GM23338 (cell line): ENCODE measurements at regions not wholly inside any gene's neighbourhood (a gene's known extent, or its start where the extent isn't known, plus 50 kb on each side); places are given as distances from the start of the nearest gene placed in this dataset.

Experiments
- ATAC-seq: fragments of 200-7000 bp; cut with Tn5 transposase; 3 replicates; pipeline ENCODE4 v1.9.1; 2020
- DNase-seq: peaks from one replicate; pipeline ENCODE4 v3.0.0-alpha.2; 2015; ENCODE audit warnings: low spot score
- H2AFZ ChIP-seq: fragments of 200-600 bp; sonication (generic); 2 replicates; pipeline ENCODE4 v1.8.0; 2016; ENCODE audit warnings: antibody characterized with exemption, mild to moderate bottlenecking, moderate library complexity
- H3F3A ChIP-seq: fragments of 200-600 bp; sonication (generic); replicated peaks from 2 replicates; pipeline ENCODE4 v1.8.0; 2017; ENCODE audit warnings: antibody characterized with exemption, mixed run types, low read depth
- H3K27ac ChIP-seq: fragments of 200-600 bp; sonication (generic); 2 replicates; pipeline ENCODE4 v1.6.1; 2016; ENCODE audit warnings: low read depth
- H3K27me3 ChIP-seq: fragments of 200-600 bp; sonication (generic); 2 replicates; pipeline ENCODE4 v1.8.0; 2016; ENCODE audit warnings: mild to moderate bottlenecking, mixed run types, moderate library complexity; ENCODE audit not compliant: insufficient read depth
- H3K36me3 ChIP-seq: fragments of 200-600 bp; sonication (generic); 2 replicates; pipeline ENCODE4 v1.8.0; 2016; ENCODE audit warnings: mild to moderate bottlenecking; ENCODE audit not compliant: insufficient read depth
- H3K4me1 ChIP-seq: fragments of 200-600 bp; sonication (generic); 2 replicates; pipeline ENCODE4 v1.8.0; 2016; ENCODE audit warnings: mild to moderate bottlenecking, moderate library complexity; ENCODE audit not compliant: insufficient read depth
- H3K4me2 ChIP-seq: fragments of 200-600 bp; sonication (generic); 2 replicates; pipeline ENCODE4 v1.7.1; 2017; ENCODE audit warnings: mixed run types
- H3K4me3 ChIP-seq: fragments of 200-600 bp; sonication (generic); 2 replicates; pipeline ENCODE4 v1.6.1; 2016; ENCODE audit warnings: mixed run types
- H3K79me2 ChIP-seq: fragments of 200-600 bp; sonication (generic); replicated peaks from 2 replicates; pipeline ENCODE4 v1.8.0; 2017; ENCODE audit warnings: mild to moderate bottlenecking; ENCODE audit not compliant: insufficient read depth
- H3K9me2 ChIP-seq: fragments of 200-600 bp; sonication (generic); 2 replicates; pipeline ENCODE4 v1.8.0; 2017; ENCODE audit not compliant: insufficient read depth
- H4K20me1 ChIP-seq: fragments of 200-600 bp; sonication (generic); replicated peaks from 2 replicates; pipeline ENCODE4 v1.8.0; 2017; ENCODE audit warnings: mild to moderate bottlenecking; ENCODE audit not compliant: insufficient read depth
- H3K27ac Mint-ChIP-seq: 2 replicates; pipeline ENCODE4 v1.8.0; 2020; ENCODE audit warnings: inconsistent platforms, mild to moderate bottlenecking, moderate library complexity, mixed read lengths
- H3K27me3 Mint-ChIP-seq: 3 replicates; pipeline ENCODE4 v1.8.0; 2022; ENCODE audit warnings: low read depth, mild to moderate bottlenecking, moderate library complexity, mixed read lengths, inconsistent platforms; ENCODE audit not compliant: insufficient read depth, poor library complexity
- H3K36me3 Mint-ChIP-seq: 3 replicates; pipeline ENCODE4 v1.8.0; 2021; ENCODE audit warnings: low read depth, mild to moderate bottlenecking, inconsistent platforms, moderate library complexity, mixed read lengths
- H3K4me1 Mint-ChIP-seq: 3 replicates; pipeline ENCODE4 v1.8.0; 2020; ENCODE audit warnings: mild to moderate bottlenecking, inconsistent platforms, mixed read lengths
- H3K4me3 Mint-ChIP-seq: 3 replicates; pipeline ENCODE4 v1.8.0; 2021; ENCODE audit warnings: moderate library complexity, mild to moderate bottlenecking, inconsistent platforms, mixed read lengths
- H3K9me3 Mint-ChIP-seq: 3 replicates; pipeline ENCODE4 v1.8.0; 2020; ENCODE audit warnings: moderate library complexity, mild to moderate bottlenecking, inconsistent platforms, mixed read lengths
- CREB1 ChIP-seq: fragments of 250-450 bp; sonication (Bioruptor Pico); IDR thresholded peaks from 2 replicates; pipeline ENCODE4 v1.5.0; 2020; ENCODE audit warnings: low read depth, mild to moderate bottlenecking, moderate library complexity
- EZH2 ChIP-seq: fragments of 200-600 bp; sonication (generic); IDR thresholded peaks from one replicate; pipeline ENCODE4 v1.8.0; 2017; ENCODE audit warnings: antibody characterized with exemption, mild to moderate bottlenecking, low read depth; ENCODE audit not compliant: unreplicated experiment
- EZH2phosphoT487 ChIP-seq: fragments of 200-600 bp; sonication (generic); IDR thresholded peaks from one replicate; pipeline ENCODE4 v1.8.1; 2018; ENCODE audit warnings: antibody characterized with exemption; ENCODE audit not compliant: unreplicated experiment
- JUNB ChIP-seq: IDR thresholded peaks from one replicate; pipeline ENCODE4 v1.6.1; 2016; ENCODE audit warnings: antibody characterized with exemption; ENCODE audit not compliant: unreplicated experiment
- NANOG ChIP-seq: IDR thresholded peaks from 2 replicates; pipeline ENCODE4 v1.6.1; 2016; ENCODE audit warnings: antibody characterized with exemption, borderline replicate concordance
- POLR2AphosphoS5 ChIP-seq: IDR thresholded peaks from 2 replicates; pipeline ENCODE4 v1.6.1; 2016; ENCODE audit warnings: antibody characterized with exemption, low read depth
- STAT1 ChIP-seq: IDR thresholded peaks from one replicate; pipeline ENCODE4 v1.6.1; 2016; ENCODE audit warnings: antibody characterized with exemption; ENCODE audit not compliant: unreplicated experiment
- ZNF114 ChIP-seq: fragments of 250-450 bp; sonication (Bioruptor Pico); IDR thresholded peaks from 2 replicates; pipeline ENCODE4 v1.5.0; 2020; ENCODE audit warnings: mild to moderate bottlenecking, moderate library complexity
- ZNF331 ChIP-seq: fragments of 250-450 bp; sonication (Bioruptor Pico); IDR thresholded peaks from 2 replicates; pipeline ENCODE4 v1.5.0; 2020; ENCODE audit warnings: low read depth, mild to moderate bottlenecking, moderate library complexity
- TF ChIP-seq, protein P1 (sequence below), 2 experiments: fragments of 200-600 bp in 1 of 2; sonication (generic) in 1 of 2; conservative IDR thresholded peaks; 2 replicates each; pipeline versions ENCODE4 v1.5.1 to v1.6.1; 2016 to 2017; ENCODE audit warnings: antibody characterized with exemption in 2 of 2, low read depth in 2 of 2, mild to moderate bottlenecking in 2 of 2, moderate library complexity in 1 of 2
- TF ChIP-seq, protein P2 (sequence below): IDR thresholded peaks from one replicate; pipeline ENCODE4 v1.6.1; 2018; ENCODE audit warnings: antibody characterized with exemption; ENCODE audit not compliant: unreplicated experiment
- TF ChIP-seq, protein P3 (sequence below): IDR thresholded peaks from 2 replicates; pipeline ENCODE4 v1.6.1; 2016; ENCODE audit warnings: antibody characterized with exemption
- TF ChIP-seq, protein P4 (sequence below): fragments of 250-450 bp; sonication (Bioruptor Pico); IDR thresholded peaks from 2 replicates; pipeline ENCODE4 v1.5.0; 2020; ENCODE audit warnings: mild to moderate bottlenecking, moderate library complexity

DNA sequence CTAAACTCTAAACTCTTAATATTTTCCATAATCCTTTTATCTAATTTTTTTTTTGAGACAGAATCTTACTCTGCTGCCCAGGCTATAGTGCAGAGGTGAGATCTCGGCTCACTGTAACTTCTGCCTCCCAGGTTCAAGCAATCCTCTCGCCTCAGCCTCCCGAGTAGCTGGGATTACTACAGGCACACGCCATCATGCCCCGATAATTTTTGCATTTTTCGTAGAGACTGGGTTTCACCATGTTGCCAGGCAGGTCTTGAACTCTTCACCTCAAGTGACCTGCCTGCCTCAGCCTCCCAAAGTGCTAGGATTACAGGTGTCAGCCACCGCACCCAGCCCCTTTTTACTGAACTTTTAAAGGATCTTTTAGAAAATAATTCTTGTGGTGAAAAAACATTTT is 110.2 kb upstream of the PHF14 start (continued):
- TF ChIP-seq CREB1 (CRISPR knock-in tag) (no peak), JUNB (no peak), EZH2 (no peak), STAT1 (no peak)
- TF ChIP-seq, protein P1, sequence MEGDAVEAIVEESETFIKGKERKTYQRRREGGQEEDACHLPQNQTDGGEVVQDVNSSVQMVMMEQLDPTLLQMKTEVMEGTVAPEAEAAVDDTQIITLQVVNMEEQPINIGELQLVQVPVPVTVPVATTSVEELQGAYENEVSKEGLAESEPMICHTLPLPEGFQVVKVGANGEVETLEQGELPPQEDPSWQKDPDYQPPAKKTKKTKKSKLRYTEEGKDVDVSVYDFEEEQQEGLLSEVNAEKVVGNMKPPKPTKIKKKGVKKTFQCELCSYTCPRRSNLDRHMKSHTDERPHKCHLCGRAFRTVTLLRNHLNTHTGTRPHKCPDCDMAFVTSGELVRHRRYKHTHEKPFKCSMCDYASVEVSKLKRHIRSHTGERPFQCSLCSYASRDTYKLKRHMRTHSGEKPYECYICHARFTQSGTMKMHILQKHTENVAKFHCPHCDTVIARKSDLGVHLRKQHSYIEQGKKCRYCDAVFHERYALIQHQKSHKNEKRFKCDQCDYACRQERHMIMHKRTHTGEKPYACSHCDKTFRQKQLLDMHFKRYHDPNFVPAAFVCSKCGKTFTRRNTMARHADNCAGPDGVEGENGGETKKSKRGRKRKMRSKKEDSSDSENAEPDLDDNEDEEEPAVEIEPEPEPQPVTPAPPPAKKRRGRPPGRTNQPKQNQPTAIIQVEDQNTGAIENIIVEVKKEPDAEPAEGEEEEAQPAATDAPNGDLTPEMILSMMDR (conservative IDR thresholded peaks at IDR 0.05; ENCODE audit: low read depth in 2 of 2), result no peak

DNA sequence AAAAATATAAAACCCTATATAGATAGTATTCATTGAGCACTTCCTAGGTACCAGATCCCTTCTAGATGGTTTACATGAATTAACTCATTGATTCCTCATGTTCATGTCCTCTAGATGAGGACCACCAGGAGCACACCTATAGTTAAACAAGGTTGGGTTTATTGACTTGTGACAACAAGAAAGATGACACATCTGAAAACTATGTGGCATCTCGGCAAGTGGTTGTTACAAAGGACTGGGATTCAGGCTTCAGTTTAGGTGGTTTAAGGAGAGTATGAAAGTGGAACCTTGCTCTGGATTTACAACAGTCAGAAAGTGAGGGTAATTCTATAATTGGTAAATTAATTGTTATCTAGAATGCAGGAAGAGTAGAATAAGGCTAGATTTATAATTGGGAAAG is 99.0 kb upstream of the PHF14 start:
- ATAC-seq (no peak), DNase-seq (no peak)
- no peak overlapping the region for H3K27ac Mint-ChIP-seq
- Histone ChIP-seq H3K4me2 (no peak overlapping the region), H3K4me3 (no peak overlapping the region), H2AFZ (peak overlapping the region; percentile 72; the same call in 1 of the 2 replicates), H3K27me3 (no peaks in the 10 kb centered on the region), H3F3A (no peaks in the 10 kb centered on the region), H3K9me2 (no peaks in the 10 kb centered on the region), H3K79me2 (no peaks in the 10 kb centered on the region), H3K27ac (no peak overlapping the region), H3K36me3 (no peaks in the 10 kb centered on the region), H3K4me1 (no peaks in the 10 kb centered on the region), H4K20me1 (no peaks in the 10 kb centered on the region)
- no peak overlapping the region for H3K4me3 Mint-ChIP-seq
- H3K36me3 Mint-ChIP-seq, result no peaks in the 10 kb centered on the region
- H3K27me3 Mint-ChIP-seq, result peaks cover 3% of the 10 kb centered on the region
- no peaks in the 10 kb centered on the region for H3K4me1 Mint-ChIP-seq
- H3K9me3 Mint-ChIP-seq, result peaks cover 9% of the 10 kb centered on the region; the same call in 2 of the 3 replicates
- no peak for TF ChIP-seq STAT1
- TF ChIP-seq NANOG, result no peak
- no peak for TF ChIP-seq EZH2
- no peak for TF ChIP-seq POLR2AphosphoS5
- TF ChIP-seq, protein P2, sequence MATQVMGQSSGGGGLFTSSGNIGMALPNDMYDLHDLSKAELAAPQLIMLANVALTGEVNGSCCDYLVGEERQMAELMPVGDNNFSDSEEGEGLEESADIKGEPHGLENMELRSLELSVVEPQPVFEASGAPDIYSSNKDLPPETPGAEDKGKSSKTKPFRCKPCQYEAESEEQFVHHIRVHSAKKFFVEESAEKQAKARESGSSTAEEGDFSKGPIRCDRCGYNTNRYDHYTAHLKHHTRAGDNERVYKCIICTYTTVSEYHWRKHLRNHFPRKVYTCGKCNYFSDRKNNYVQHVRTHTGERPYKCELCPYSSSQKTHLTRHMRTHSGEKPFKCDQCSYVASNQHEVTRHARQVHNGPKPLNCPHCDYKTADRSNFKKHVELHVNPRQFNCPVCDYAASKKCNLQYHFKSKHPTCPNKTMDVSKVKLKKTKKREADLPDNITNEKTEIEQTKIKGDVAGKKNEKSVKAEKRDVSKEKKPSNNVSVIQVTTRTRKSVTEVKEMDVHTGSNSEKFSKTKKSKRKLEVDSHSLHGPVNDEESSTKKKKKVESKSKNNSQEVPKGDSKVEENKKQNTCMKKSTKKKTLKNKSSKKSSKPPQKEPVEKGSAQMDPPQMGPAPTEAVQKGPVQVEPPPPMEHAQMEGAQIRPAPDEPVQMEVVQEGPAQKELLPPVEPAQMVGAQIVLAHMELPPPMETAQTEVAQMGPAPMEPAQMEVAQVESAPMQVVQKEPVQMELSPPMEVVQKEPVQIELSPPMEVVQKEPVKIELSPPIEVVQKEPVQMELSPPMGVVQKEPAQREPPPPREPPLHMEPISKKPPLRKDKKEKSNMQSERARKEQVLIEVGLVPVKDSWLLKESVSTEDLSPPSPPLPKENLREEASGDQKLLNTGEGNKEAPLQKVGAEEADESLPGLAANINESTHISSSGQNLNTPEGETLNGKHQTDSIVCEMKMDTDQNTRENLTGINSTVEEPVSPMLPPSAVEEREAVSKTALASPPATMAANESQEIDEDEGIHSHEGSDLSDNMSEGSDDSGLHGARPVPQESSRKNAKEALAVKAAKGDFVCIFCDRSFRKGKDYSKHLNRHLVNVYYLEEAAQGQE, result no peak
- TF ChIP-seq, protein P3, sequence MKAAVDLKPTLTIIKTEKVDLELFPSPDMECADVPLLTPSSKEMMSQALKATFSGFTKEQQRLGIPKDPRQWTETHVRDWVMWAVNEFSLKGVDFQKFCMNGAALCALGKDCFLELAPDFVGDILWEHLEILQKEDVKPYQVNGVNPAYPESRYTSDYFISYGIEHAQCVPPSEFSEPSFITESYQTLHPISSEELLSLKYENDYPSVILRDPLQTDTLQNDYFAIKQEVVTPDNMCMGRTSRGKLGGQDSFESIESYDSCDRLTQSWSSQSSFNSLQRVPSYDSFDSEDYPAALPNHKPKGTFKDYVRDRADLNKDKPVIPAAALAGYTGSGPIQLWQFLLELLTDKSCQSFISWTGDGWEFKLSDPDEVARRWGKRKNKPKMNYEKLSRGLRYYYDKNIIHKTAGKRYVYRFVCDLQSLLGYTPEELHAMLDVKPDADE, result no peak
- no peak for TF ChIP-seq JUNB
- TF ChIP-seq ZNF331 (CRISPR knock-in tag), result no peak
- no peak for TF ChIP-seq CREB1 (CRISPR knock-in tag)
- no peak for TF ChIP-seq ZNF114 (CRISPR knock-in tag)
- TF ChIP-seq, protein P4, sequence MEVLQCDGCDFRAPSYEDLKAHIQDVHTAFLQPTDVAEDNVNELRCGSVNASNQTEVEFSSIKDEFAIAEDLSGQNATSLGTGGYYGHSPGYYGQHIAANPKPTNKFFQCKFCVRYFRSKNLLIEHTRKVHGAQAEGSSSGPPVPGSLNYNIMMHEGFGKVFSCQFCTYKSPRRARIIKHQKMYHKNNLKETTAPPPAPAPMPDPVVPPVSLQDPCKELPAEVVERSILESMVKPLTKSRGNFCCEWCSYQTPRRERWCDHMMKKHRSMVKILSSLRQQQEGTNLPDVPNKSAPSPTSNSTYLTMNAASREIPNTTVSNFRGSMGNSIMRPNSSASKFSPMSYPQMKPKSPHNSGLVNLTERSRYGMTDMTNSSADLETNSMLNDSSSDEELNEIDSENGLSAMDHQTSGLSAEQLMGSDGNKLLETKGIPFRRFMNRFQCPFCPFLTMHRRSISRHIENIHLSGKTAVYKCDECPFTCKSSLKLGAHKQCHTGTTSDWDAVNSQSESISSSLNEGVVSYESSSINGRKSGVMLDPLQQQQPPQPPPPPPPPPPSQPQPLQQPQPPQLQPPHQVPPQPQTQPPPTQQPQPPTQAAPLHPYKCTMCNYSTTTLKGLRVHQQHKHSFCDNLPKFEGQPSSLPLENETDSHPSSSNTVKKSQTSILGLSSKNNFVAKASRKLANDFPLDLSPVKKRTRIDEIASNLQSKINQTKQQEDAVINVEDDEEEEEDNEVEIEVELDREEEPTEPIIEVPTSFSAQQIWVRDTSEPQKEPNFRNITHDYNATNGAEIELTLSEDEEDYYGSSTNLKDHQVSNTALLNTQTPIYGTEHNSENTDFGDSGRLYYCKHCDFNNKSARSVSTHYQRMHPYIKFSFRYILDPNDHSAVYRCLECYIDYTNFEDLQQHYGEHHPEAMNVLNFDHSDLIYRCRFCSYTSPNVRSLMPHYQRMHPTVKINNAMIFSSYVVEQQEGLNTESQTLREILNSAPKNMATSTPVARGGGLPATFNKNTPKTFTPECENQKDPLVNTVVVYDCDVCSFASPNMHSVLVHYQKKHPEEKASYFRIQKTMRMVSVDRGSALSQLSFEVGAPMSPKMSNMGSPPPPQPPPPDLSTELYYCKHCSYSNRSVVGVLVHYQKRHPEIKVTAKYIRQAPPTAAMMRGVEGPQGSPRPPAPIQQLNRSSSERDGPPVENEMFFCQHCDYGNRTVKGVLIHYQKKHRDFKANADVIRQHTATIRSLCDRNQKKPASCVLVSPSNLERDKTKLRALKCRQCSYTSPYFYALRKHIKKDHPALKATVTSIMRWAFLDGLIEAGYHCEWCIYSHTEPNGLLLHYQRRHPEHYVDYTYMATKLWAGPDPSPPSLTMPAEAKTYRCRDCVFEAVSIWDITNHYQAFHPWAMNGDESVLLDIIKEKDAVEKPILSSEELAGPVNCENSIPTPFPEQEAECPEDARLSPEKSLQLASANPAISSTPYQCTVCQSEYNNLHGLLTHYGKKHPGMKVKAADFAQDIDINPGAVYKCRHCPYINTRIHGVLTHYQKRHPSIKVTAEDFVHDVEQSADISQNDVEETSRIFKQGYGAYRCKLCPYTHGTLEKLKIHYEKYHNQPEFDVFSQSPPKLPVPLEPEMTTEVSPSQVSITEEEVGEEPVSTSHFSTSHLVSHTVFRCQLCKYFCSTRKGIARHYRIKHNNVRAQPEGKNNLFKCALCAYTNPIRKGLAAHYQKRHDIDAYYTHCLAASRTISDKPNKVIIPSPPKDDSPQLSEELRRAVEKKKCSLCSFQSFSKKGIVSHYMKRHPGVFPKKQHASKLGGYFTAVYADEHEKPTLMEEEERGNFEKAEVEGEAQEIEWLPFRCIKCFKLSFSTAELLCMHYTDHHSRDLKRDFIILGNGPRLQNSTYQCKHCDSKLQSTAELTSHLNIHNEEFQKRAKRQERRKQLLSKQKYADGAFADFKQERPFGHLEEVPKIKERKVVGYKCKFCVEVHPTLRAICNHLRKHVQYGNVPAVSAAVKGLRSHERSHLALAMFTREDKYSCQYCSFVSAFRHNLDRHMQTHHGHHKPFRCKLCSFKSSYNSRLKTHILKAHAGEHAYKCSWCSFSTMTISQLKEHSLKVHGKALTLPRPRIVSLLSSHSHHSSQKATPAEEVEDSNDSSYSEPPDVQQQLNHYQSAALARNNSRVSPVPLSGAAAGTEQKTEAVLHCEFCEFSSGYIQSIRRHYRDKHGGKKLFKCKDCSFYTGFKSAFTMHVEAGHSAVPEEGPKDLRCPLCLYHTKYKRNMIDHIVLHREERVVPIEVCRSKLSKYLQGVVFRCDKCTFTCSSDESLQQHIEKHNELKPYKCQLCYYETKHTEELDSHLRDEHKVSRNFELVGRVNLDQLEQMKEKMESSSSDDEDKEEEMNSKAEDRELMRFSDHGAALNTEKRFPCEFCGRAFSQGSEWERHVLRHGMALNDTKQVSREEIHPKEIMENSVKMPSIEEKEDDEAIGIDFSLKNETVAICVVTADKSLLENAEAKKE, result no peak
- no peak for TF ChIP-seq EZH2phosphoT487
